CD14-positive monocyte (primary cell): ENCODE measurements at regions not wholly inside any gene's neighbourhood (a gene's known extent, or its start where the extent isn't known, plus 50 kb on each side); places are given as distances from the start of the nearest gene placed in this dataset.

Experiments
- DNase-seq, 3 donors: peaks; one replicate each; pipeline ENCODE4 v3.0.0-alpha.2; 2011 to 2022
- H2AFZ ChIP-seq: 2 replicates; pipeline ENCODE4 v1.6.0; 2012; ENCODE audit warnings: mild to moderate bottlenecking, low read depth, low read length, inconsistent platforms; ENCODE audit not compliant: insufficient read depth, poor library complexity, severe bottlenecking
- H3K27ac ChIP-seq, 2 donors: 1 replicate in 1 of 2; 2 replicates in 1 of 2; pipeline ENCODE4 v1.5.1; 2012 to 2013; ENCODE audit warnings: low read length in 2 of 2, control low read depth in 1 of 2, inconsistent platforms in 1 of 2, low read depth in 1 of 2, mild to moderate bottlenecking in 1 of 2
- H3K27me3 ChIP-seq, 2 donors: one replicate each; pipeline versions ENCODE4 v1.6.0 to v1.6.1; 2011 to 2013; ENCODE audit warnings: low read length in 2 of 2; ENCODE audit not compliant: control insufficient read depth in 2 of 2, insufficient read depth in 2 of 2
- H3K36me3 ChIP-seq, 2 donors: replicated peaks in 1 of 2; 1 replicate in 1 of 2; 2 replicates in 1 of 2; pipeline versions ENCODE4 v1.5.1 to v1.6.1; 2012 to 2013; ENCODE audit warnings: low read length in 2 of 2, control low read depth in 1 of 2, inconsistent platforms in 1 of 2, mild to moderate bottlenecking in 1 of 2; ENCODE audit not compliant: insufficient read depth in 2 of 2, control insufficient read depth in 1 of 2
- H3K4me1 ChIP-seq, 2 donors: 1 replicate in 1 of 2; 2 replicates in 1 of 2; pipeline versions ENCODE4 v1.5.1 to v1.6.1; 2012 to 2013; ENCODE audit warnings: low read length in 2 of 2, control low read depth in 1 of 2, inconsistent platforms in 1 of 2, mild to moderate bottlenecking in 1 of 2, moderate library complexity in 1 of 2; ENCODE audit not compliant: insufficient read depth in 2 of 2, control insufficient read depth in 1 of 2
- H3K4me2 ChIP-seq: replicated peaks from 2 replicates; pipeline ENCODE3; 2012; ENCODE audit warnings: low read length, moderate library complexity, mild to moderate bottlenecking; ENCODE audit not compliant: poor library complexity, severe bottlenecking; ENCODE audit errors: extremely low read depth
- H3K4me3 ChIP-seq, 3 experiments: fragments of 200-600 bp in 1 of 3; sonication (generic) in 1 of 3; replicated peaks in 1 of 3; 1 replicate in 2 of 3; 2 replicates in 1 of 3; pipeline ENCODE4 v1.5.1; 2011 to 2013; ENCODE audit warnings: low read length in 3 of 3, mild to moderate bottlenecking in 3 of 3, control low read depth in 2 of 3, low read depth in 2 of 3, inconsistent platforms in 1 of 3, moderate library complexity in 1 of 3
- H3K79me2 ChIP-seq: 2 replicates; pipeline ENCODE4 v1.6.0; 2012; ENCODE audit warnings: mild to moderate bottlenecking, control low read depth, inconsistent platforms, low read length, moderate library complexity; ENCODE audit not compliant: insufficient read depth
- H3K9ac ChIP-seq: 2 replicates; pipeline ENCODE4 v1.6.0; 2017; ENCODE audit warnings: low read length, mild to moderate bottlenecking; ENCODE audit not compliant: insufficient read depth, poor library complexity, severe bottlenecking
- H3K9me3 ChIP-seq, 2 donors: replicated peaks in 1 of 2; 1 replicate in 1 of 2; 2 replicates in 1 of 2; pipeline versions ENCODE4 v1.5.1 to v1.6.1; 2012 to 2013; ENCODE audit warnings: low read length in 2 of 2, control low read depth in 1 of 2; ENCODE audit not compliant: control insufficient read depth in 1 of 2, insufficient read depth in 1 of 2
- H4K20me1 ChIP-seq: 2 replicates; pipeline ENCODE4 v1.6.0; 2012; ENCODE audit warnings: mild to moderate bottlenecking, low read length, control low read depth, moderate library complexity; ENCODE audit not compliant: insufficient read depth
- H3K27ac Mint-ChIP-seq, 7 donors: one replicate each; pipeline ENCODE4 v1.8.0; 2020; ENCODE audit warnings: mild to moderate bottlenecking in 7 of 7, mixed read lengths in 7 of 7, moderate library complexity in 6 of 7, inconsistent platforms in 2 of 7
- H3K27me3 Mint-ChIP-seq, 3 donors: one replicate each; pipeline ENCODE4 v1.8.0; 2021 to 2022; ENCODE audit warnings: low read depth in 3 of 3, mild to moderate bottlenecking in 3 of 3, mixed read lengths in 3 of 3, moderate library complexity in 3 of 3, inconsistent platforms in 1 of 3
- H3K36me3 Mint-ChIP-seq, 2 donors: one replicate each; pipeline ENCODE4 v1.8.0; 2020; ENCODE audit warnings: mixed read lengths in 2 of 2, inconsistent platforms in 1 of 2, mild to moderate bottlenecking in 1 of 2
- H3K4me1 Mint-ChIP-seq: one replicate; pipeline ENCODE4 v1.8.0; 2020; ENCODE audit warnings: mild to moderate bottlenecking, mixed read lengths
- H3K4me3 Mint-ChIP-seq, 2 donors: one replicate each; pipeline ENCODE4 v1.8.0; 2020; ENCODE audit warnings: mild to moderate bottlenecking in 2 of 2, mixed read lengths in 2 of 2, moderate library complexity in 1 of 2
- H3K9me3 Mint-ChIP-seq, 7 donors: one replicate each; pipeline ENCODE4 v1.8.0; 2020 to 2022; ENCODE audit warnings: mixed read lengths in 7 of 7, mild to moderate bottlenecking in 6 of 7, moderate library complexity in 6 of 7, inconsistent platforms in 2 of 7
- WGBS: methylation state at CpG from one replicate; pipeline ENCODE4 v1.1.5; 2013; ENCODE audit warnings: missing lambda C conversion rate; ENCODE audit not compliant: insufficient coverage; 5-methylcytosine and 5-hydroxymethylcytosine counted together
- intact Hi-C, 2 donors: fragments of 100-400 bp; cut with micrococcal nuclease; formaldehyde crosslinking; loops; one replicate each; pipeline versions ENCODE4 v1.15.0 to v1.15.1; 2023
- TF ChIP-seq, protein P1 (sequence below): fragments of 200-600 bp; IDR thresholded peaks from one replicate; pipeline ENCODE4 v1.8.0; 2022; ENCODE audit warnings: antibody characterized with exemption, mild to moderate bottlenecking

GRCh38 chr5:23389291-23390101 is 117.9 kb upstream of the PRDM9 start:
- Histone ChIP-seq H3K79me2 (no peaks in the 10 kb centered on the region), H3K9me3 (peaks cover 0 to 4% of the 10 kb centered on the region in 2 donors), H4K20me1 (no peaks in the 10 kb centered on the region), H3K4me2 (no peak overlapping the region), H2AFZ (no peak overlapping the region), H3K36me3 (no peaks in the 10 kb centered on the region), H3K4me1 (no peaks in the 10 kb centered on the region), H3K27ac (no peak overlapping the region), H3K4me3 (no peak overlapping the region), H3K9ac (no peak overlapping the region), H3K27me3 (no peaks in the 10 kb centered on the region)
- Mint-ChIP-seq H3K27ac (no peak overlapping the region), H3K36me3 (no peaks in the 10 kb centered on the region), H3K4me3 (no peak overlapping the region), H3K27me3 (peaks cover 0 to 2% (median 0%) of the 10 kb centered on the region in 3 donors), H3K4me1 (no peaks in the 10 kb centered on the region), H3K9me3 (peaks cover 0 to 5% (median 2%) of the 10 kb centered on the region in 7 donors)
- intact Hi-C loops, result no loop called here
- 89% methylated on average over 1 of the region's 4 CpGs for WGBS
- TF ChIP-seq, protein P1, sequence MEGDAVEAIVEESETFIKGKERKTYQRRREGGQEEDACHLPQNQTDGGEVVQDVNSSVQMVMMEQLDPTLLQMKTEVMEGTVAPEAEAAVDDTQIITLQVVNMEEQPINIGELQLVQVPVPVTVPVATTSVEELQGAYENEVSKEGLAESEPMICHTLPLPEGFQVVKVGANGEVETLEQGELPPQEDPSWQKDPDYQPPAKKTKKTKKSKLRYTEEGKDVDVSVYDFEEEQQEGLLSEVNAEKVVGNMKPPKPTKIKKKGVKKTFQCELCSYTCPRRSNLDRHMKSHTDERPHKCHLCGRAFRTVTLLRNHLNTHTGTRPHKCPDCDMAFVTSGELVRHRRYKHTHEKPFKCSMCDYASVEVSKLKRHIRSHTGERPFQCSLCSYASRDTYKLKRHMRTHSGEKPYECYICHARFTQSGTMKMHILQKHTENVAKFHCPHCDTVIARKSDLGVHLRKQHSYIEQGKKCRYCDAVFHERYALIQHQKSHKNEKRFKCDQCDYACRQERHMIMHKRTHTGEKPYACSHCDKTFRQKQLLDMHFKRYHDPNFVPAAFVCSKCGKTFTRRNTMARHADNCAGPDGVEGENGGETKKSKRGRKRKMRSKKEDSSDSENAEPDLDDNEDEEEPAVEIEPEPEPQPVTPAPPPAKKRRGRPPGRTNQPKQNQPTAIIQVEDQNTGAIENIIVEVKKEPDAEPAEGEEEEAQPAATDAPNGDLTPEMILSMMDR, result no peak
- no peak for DNase-seq

- Mint-ChIP-seq H3K27ac (no peak overlapping the region), H3K9me3 (peaks cover 0 to 6% (median 3%) of the 10 kb centered on the region in 7 donors)
- no peak for DNase-seq
These were observed 122.4 kb upstream of the PRDM9 start for GRCh38 chr5:23385036-23385435.

More at GRCh38 chr5:23385036-23385435, 122.4 kb upstream of the PRDM9 start:
- H3K4me1 Mint-ChIP-seq, result no peaks in the 10 kb centered on the region
- H3K4me2 ChIP-seq, result no peak overlapping the region
- no peaks in the 10 kb centered on the region for H4K20me1 ChIP-seq
- no peaks in the 10 kb centered on the region for H3K36me3 Mint-ChIP-seq
- H3K79me2 ChIP-seq, result no peaks in the 10 kb centered on the region
- WGBS, result 83% methylated on average over 1 of the region's 1 CpG
- H3K27ac ChIP-seq, result no peak overlapping the region
- H3K4me3 Mint-ChIP-seq, result no peak overlapping the region
- H3K4me3 ChIP-seq, result no peak overlapping the region
- no peaks in the 10 kb centered on the region for H3K27me3 ChIP-seq
- TF ChIP-seq, protein P1, result no peak
- H3K36me3 ChIP-seq, result no peaks in the 10 kb centered on the region
- H3K9me3 ChIP-seq, result no peaks in the 10 kb centered on the region
- intact Hi-C loops, result no loop called here
- no peak overlapping the region for H2AFZ ChIP-seq
- peaks cover 0 to 2% (median 0%) of the 10 kb centered on the region in 3 donors for H3K27me3 Mint-ChIP-seq
- no peaks in the 10 kb centered on the region for H3K4me1 ChIP-seq
- H3K9ac ChIP-seq, result no peak overlapping the region
